SU-DHL-6 (cell line): ENCODE measurements at regions not wholly inside any gene's neighbourhood (a gene's known extent, or its start where the extent isn't known, plus 50 kb on each side); places are given as distances from the start of the nearest gene placed in this dataset.

Source experiments
- EZH2phosphoT487 ChIP-seq: fragments of 200-600 bp; sonication (generic), shearing (Covaris generic); conservative IDR thresholded peaks from 2 replicates; pipeline ENCODE4 v1.6.1; 2018; ENCODE audit warnings: mild to moderate bottlenecking, antibody characterized with exemption, low read length, moderate library complexity, mixed read lengths
- TF ChIP-seq, protein P1 (sequence below): fragments of 200-600 bp; sonication (generic); IDR thresholded peaks from one replicate; pipeline ENCODE4 v1.5.1; 2017; ENCODE audit warnings: antibody characterized with exemption, mild to moderate bottlenecking, low read length, moderate library complexity; ENCODE audit not compliant: insufficient read depth, poor library complexity, severe bottlenecking

DNA sequence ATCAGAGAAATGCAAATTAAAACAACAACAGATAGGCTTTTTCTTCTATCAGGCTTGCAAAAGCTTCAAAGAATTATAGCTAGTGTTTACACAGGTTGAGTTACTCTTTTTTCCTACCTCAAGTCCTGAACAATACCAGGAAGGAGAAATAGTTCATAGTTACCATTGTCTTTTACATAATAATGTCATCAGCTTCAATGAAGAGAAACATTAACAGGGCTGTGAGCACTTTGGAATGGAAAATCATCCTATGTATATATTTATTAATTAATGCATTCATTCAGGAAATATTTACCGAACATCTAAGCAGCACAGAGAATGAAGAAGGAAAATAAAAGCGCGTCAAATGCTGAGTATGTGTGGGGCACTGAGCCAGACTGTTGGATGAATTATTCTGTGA lies 197.3 kb downstream of the ZBTB18 start:
- TF ChIP-seq, protein P1, sequence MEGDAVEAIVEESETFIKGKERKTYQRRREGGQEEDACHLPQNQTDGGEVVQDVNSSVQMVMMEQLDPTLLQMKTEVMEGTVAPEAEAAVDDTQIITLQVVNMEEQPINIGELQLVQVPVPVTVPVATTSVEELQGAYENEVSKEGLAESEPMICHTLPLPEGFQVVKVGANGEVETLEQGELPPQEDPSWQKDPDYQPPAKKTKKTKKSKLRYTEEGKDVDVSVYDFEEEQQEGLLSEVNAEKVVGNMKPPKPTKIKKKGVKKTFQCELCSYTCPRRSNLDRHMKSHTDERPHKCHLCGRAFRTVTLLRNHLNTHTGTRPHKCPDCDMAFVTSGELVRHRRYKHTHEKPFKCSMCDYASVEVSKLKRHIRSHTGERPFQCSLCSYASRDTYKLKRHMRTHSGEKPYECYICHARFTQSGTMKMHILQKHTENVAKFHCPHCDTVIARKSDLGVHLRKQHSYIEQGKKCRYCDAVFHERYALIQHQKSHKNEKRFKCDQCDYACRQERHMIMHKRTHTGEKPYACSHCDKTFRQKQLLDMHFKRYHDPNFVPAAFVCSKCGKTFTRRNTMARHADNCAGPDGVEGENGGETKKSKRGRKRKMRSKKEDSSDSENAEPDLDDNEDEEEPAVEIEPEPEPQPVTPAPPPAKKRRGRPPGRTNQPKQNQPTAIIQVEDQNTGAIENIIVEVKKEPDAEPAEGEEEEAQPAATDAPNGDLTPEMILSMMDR, result no peak
- TF ChIP-seq EZH2phosphoT487, result no peak
